ENCODE measurements at regions not wholly inside any gene's neighbourhood (a gene's known extent, or its start where the extent isn't known, plus 50 kb on each side); places are given as distances from the start of the nearest gene placed in this dataset.

DNA sequence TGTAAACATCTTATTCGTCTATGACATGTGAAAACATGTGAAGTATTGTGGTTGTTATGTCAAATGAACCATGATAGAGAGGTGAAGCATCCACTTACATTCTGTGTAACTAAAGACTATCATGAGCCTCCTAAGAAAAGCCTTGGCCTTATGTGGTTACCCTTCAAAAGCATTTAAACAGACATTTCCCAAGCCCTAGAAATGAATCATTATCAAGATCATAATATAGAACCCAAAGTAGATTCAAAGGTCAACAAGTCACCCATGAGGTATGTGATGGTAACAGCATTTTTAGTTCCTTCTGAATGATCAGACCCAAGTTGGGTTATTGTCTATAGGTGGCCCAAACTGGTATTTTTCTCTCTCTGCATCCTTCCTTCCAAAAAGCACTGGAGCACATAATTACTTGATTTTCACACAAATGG, 408.0 kb downstream of the TBL1XR1 start:
- no peak for DNase-seq

DNA sequence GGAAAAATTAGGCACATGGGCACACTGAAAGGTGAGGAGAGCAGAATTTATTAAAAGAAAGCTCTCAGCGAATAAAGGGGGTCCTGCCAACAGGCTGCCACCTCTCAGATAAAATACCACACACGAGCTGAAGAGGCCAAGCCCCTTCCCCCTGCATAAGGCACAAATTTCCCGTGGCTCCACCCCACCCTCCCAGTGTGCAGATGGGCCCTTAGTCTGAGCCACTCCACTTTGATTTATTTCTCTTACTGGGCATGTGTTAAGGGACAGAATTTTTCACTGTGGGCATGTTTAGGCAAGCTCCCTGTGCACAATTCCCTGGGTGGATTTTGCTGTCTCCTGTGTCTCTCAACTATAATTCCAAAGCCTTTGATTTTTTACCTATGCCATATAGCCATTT, 409.8 kb downstream of the TBL1XR1 start:
- DNase-seq, result no peak

DNA sequence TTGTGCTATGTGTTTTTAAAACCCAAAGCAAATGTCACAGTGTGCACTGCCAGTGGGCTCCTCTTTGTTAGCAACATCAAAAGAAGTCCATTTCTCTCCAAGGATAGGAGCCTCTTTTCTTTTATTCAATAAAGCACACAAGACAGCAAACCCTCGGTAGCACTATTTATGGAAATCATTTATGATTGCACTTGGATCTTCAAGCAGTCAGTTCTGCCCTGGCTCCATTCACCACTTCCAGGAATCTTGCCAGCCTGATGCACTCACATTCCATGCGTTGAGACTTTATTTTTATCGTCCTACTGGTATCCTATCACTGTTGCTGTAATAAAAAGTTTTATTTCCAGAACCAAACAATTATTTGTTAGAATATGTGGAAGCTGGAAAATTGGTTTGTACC, 412.1 kb downstream of the TBL1XR1 start:
- DNase-seq, result no peak

DNA sequence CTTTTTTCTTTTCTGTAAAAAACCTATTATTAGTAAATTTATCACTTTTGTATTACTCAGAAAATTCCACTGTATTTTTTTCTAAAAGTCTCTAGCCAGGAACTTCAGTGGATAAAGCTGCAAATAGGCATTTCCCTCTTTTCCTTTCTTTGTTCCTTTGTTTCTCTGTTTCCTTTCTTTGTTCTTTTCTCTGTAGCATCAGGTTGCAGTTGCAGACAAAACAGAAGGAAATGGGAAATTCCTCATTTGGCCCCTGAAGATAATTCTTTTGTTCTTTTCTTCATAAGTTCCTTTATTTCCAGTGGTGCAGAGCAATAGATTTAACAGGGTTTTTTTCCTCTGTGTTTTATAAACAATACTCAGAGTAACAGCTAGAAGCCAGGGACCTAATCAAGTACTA, 416.5 kb downstream of the TBL1XR1 start:
- peak in 1 of 2 experiments; percentile 3 for DNase-seq

DNA sequence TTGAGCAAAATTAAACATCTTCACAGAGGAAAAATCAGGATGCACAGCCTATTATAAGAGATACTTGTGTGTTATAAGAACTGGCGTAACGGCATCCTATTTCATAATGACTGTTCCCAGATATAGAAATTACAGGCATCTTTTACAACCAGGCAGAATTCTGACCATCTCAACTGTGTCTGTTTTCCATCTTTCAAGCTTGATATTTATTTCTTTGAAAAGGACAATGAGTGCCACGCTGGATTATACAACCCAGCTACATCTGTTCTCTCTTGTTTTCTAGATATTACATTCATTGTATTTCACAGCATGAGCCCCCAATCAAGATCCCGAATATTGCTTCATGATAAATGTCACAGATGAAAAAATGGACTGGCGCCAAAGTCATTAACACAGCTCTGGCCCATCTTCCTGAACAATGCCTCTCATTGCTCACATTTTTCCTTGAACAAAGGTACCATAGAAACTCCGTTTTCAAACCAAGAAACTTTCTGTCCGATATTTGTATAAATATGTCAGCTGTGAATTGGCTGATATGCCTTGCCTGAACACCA, 420.6 kb downstream of the TBL1XR1 start:
- no peak for DNase-seq

DNA sequence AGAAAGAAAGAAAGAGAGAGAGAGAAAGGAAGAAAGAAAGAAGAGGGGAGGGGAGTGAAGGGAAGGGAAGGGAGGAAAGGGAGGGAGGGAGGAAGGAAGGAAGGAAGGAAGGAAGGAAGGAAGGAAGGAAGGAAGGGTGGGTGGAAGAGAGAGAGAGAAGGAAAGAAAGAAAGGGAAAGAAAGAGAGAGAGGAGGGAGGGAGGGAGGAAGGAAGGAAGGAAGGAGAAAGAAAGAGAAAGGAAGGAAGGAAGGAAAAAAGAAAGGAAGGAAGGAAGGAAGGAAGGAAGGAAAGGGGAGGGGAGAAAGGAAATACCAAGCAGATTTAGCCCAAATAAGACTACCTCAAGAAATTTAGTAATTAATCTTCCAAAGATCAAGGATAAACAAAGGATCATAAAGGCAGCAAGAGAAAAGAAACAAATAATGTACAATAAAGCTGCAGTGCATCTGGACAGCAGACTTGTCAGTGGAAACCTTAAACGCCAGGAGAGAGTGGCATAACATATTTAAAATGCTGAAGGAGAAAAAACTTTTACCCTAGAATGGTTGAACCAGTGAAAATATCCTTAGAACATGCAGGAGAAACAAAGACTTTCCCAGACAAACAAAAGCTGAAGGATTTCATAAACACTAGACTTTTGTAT, 427.6 kb downstream of the TBL1XR1 start:
- DNase-seq, result no peak

DNA sequence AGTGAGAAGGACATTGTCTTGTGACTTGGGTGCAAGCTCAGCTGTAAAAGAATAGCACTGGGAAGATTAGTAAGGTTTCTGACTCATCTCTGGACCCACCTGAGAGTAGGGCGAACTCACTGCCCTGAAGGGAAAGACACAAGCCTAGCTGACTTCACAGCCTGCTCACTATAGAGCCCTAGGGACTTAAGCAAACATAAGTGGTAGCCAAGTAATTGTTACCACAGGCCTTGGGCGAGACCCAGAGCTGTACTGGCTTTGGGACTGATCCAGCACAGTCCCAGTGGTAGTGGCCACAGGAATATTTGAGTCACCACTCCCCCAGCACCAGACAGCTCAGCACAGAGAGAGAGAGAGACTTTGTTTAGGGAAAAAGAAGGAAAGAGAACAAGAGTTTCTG, 429.9 kb downstream of the TBL1XR1 start:
- no peak for DNase-seq

DNA sequence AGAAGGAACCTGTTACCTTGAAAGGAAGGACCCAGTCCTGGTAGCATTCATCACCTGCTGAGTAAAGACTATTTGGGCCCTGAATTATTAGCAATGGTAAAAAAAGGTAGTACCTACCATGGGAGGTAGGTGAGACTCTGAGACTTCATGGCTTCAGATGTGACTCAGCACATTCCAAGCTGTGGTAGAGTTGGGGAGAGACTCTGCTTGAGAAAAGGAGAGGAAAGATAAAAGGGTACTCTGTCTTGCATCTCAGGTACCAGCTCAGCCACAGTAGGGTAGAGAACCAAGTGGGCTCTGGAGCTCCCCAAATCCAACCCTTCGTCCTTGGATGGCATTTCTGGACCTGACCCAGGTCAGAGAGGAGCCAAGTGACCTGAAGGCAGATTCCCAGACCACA, 430.4 kb downstream of the TBL1XR1 start:
- no peak for DNase-seq

DNA sequence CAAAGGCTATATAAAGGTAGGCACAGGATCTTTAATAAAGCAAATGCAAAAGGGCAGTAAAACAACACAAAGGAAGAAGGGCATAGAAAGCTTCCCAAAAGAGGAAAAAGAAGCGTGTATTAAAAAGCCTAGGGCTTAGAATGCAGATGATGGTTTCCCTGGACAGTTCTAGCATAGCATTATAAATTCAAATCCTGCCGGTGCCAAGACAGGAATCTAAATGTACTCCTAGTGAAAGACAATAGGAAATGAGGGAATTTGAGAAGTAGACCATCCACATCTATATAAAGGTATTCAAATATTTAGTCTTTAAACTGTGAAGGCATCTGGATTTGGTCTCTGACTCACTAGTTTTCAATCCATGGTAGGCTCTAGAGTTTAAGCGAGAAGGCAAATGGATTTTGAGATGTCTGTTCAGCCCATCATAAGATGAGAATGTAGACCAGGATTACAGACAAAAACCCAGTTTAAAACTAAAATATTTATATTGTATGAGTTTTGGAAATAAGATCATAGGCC, 431.8 kb downstream of the TBL1XR1 start:
- no peak for DNase-seq

DNA sequence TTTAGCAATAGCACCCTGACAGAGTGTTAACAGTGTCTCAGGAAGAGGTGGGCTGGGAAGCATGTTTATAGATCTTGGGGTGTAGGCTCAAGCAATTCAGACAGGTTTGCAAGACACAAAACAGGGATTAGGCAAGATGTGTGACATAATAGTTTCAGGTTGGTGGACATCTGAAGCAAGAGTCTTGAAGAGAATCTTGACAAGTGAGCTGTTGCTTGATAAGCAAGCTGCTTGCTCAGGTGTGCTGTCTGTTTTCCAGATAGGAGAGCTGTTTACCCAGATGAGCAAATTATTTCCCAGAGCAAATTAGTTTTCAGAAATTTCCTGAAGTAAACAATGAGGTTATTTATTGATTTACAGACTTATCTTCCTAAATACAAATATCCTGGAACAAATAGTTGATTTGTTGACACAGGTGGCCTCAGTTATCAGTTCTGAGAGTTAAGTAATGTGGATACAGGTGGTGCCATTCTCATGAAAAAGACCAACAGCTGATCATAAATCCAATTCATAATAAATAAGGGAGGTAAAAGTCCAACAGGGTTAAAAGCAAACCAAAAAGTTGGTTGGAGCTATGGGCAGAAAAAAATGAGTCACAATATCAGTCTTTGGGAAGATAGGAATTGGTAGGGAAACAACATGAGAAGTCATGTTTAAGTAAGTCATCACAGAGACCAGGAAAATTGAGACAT, 437.3 kb downstream of the TBL1XR1 start:
- no peak for DNase-seq

DNA sequence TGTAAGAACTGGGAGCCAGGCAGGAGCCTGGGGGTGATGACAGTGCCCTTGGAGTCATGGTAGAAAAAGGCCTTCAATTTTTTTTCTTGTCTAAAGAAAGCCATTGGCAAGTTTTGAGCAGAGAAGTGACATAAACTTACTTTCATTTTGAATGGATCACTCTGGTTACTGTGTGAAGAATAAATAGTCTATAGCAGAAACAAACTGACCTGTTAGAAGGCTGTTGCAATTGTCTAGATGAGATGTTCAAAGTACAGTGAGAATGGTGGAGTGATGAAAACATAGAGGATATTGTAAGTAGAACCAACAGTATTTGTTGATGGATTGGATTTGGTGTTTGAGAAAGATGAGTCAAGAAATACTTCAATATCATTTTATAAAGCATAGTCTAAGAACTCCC, 439.9 kb downstream of the TBL1XR1 start:
- no peak for DNase-seq

DNA sequence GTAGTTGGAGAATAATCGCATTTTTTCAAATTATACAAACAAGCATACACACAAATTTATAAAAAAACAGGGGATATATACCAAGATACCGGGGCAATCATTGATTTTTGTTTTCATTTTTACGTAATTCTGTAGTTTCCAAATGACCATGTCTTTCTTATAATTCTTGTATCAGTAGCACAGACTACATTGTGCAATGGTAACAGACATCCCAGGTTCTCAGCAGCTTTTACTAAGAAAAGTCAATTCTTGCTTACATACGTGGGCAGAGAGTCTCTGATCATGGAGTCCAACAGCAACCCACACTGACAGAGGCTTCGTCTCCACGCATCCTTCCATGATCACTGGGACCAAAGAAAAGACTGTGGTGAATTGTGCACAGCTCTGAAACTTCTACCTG, 441.3 kb downstream of the TBL1XR1 start:
- no peak for DNase-seq

DNA sequence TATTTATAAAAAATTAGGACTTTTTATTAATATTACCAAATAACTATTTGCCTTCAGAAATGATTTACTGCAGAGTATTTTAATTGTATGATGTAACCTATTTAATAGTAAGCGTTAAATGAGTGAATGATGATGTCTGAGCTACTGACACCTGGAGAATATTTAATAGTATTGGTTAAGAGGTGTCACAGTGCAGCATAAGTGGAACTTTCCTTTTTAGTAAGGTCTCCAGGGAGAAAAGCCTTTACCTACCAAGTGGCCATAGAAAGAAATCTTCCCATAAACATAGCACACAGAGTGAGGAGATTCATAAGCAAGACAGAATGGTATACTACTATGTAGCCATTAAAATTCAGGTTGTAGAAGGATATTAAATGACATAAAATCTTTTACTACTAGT, 441.7 kb downstream of the TBL1XR1 start:
- no peak for DNase-seq

DNA sequence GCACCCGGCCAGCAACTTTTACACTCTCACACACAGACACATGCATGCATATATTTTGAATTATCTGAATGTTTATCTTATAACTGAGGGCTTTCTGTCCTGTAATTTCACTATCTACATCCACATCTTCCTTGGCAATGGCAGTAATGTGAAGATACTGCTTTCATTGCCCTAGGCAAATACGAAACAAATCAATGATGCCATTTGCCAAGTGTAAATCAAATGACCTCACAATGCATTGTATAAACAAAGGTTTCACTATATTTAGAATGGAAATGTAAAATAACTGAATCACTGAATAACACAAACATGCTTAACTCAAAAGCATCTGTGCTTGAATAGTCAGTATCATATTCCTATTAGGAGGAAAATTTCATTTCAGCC, 455.6 kb downstream of the TBL1XR1 start:
- no peak for DNase-seq

DNA sequence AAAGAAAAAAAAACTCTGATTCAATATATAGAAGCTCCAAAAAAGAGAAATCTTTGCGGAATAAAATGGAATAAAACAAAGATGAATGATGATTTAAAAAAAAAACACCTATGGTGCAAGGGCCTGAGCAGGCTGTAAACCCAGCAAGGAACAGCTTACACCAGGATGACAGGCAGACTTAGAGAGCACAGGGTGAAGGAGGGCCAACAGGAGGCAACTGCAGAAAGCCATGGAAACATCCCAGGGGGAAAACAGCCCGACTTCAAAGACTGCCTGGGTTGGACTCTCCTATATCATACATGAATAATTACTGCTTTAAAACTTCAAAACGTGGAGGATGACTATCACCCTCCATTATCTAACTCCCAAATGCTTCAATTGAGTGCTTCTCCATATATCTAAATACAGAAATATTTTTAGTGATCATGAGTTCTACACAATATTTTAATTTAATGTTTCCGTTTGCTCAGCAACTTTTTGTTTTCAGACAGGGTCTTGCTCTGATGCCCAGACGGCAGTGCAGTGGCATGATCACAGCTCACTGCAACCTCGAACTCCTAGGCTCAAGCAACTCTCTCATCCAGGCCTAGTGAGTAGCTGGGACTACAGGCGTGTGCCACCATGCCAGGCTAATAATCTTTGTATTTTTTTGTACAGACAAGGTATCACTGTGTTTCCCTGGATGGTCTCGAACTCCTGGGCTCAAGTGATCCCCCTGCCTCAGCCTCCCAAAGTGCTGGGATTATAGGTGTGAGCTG, 456.2 kb downstream of the TBL1XR1 start:
- DNase-seq, result no peak

DNA sequence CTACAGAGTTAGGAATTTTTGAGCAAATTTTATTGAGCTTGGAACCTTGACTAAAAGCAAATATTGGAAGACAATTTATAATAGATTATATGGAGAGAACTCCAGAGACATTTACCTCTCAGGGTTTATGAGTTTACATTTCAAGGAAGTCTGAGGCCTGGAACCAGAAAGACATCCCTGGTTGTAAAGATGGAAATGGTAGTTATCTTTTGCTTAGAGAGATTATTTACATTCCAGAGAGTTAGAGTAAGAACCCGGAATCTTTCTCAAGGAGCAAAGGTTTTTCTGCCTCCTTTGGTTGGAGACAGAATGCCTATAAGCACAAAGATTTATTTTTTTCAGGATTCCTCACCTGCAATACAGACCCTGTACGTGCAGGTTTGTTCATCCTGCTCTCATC, 458.1 kb downstream of the TBL1XR1 start:
- no peak for DNase-seq

DNA sequence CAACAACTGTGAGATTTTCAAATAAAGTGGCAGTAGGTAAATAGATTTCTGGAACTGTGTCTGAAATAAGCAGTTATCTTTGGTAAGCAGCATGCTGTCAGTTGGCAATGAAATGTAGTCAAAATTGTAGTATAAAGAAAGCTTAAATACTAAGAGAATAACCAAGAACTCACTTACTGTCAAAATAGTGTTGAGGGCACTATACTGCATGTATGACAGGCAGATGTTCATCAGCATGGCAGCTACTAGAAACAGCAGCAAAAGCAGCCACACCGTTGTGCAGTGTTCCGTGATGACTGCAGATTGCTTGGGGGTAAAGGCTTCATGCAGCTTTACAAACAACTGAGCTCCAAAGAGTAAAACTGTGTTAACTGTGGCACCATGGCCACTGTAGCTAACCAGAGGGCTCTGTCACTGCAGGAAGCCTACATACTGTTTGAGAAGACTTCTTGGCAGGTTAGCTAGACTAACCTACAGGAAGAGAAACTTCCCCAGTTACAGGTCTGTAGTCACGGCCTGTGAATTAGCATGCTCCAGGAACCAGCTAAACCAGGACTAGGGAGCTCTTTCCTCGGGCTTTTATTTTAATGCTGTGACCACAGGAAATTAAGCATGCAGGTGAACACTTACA, 459.7 kb downstream of the TBL1XR1 start:
- DNase-seq, result no peak

DNA sequence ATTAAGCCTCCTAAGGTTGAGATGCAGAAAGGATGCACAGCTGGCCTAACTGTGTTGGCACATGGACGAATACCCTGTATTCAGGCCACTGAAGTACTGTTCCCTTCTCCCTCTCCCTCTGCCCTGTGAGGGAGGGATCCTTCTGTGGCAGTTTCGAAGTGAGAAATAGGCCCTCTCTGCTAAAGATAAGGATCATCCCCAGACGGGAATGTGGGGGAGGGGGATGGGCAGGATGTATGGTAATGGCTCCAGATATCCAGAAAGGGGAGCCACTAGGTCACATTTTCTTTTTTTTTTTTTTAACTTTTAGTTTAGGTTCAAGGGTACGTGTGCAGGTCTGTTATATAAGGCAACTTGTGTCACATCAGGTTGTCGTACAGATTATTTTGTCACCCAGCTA, 463.1 kb downstream of the TBL1XR1 start:
- DNase-seq, result no peak

DNA sequence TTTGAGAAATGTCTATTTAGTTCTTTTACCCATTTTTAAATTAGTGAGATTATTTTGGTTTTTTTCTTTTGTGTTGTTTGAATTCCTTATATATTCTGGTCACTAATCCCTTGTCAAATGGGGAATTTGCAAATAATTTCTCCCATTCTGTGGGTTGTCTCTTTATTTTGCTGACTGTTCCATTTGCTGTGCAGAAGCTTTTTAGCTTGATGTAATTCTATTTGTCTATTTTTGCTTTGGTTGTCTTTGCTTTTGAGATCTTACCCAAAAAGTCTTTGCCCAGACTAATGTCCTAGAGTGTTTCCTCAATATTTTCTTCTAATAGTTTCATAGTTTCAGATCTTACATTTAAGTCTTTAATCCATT, 472.9 kb downstream of the TBL1XR1 start:
- no peak for DNase-seq

DNA sequence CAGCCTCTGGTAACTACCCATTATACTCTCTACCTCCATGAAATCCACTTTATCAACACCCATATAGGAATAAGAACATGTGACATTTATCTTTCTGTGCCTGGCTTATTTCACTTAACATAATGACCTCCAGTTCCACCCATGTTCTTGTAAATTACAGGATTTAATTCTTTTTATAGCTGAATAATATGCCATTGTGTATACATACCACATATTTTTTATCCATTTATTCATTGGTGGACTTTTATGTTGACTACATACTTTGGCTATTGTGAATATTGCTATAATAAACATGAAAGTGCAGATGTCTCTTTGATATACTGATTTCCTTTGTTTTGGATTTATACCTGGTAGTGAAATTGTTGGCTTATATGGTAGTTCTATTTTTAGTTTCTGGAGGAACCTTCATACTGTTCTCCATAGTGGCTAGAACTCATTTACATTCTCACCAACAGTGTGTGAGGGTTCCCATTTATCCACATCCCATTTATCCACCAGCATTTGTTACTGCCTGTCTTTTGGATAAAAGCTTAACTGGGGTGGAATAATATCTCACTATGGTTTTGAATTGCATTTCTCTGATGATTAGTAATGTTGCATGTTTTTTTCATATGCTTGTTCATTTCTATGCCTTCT, 473.4 kb downstream of the TBL1XR1 start:
- DNase-seq, result no peak

DNA sequence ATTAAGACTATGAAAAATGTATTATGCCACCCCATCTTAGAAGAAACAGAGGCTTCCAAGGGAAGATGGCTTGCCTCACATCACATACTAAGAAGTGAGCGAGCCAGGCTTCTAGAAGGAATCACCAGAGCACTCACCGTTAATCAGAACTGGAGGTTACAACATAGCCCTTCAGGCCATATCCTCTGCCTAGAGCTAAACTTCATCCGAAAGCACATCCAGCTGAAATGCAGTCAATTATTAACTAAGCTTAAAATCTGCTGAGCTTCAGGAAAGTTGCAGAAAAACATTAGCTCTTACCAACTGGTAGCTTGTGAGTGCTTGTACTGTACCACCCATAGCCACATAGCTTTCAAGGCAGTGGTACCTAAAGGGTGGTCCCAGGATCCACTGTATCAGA, 483.2 kb downstream of the TBL1XR1 start:
- no peak for DNase-seq

DNA sequence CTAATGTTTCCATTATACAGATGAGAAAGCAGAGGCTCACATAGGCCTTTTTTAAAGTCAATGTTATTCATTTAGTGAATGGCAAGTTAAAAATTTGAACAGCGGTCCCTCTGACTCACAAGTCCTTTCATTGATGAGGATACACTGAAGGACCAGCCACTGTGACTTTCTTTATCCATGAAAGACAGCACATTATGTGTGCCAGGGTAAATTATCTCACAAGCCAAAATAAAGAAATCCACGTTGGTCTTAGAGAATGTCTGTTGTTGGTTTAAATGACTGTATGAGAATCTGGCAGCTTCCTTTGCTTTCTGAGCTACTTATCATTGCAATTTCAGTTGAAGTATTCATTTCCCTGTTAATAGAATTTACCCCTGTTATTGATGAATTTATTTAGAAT, 485.1 kb downstream of the TBL1XR1 start:
- DNase-seq, result no peak

DNA sequence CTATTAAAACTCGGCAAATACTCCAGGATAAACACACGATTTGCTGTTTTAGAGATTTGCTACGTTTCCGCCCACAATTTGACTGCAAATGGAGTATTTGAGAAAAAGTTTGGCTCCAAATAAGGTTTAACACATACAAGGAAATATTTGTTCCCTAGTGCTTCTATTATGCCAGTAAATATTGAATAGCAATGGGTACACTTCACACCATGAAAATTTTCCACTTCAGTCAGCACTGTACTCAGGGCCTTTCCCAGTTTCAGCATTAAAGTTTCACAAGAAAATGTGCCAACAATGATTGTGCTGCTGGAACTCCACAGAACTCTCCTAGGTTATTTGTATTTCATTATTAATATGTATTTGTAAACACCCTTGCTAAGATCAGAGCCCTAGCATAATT, 498.0 kb downstream of the TBL1XR1 start:
- DNase-seq, result no peak
